GM18502 (cell line): ENCODE measurements at regions not wholly inside any gene's neighbourhood (a gene's known extent, or its start where the extent isn't known, plus 50 kb on each side); places are given as distances from the start of the nearest gene placed in this dataset.

Source experiments
- ATAC-seq: cut with Tn5 transposase; IDR thresholded peaks from one replicate; pipeline ENCODE4 v1.9.1; 2021; ENCODE audit warnings: mild to moderate bottlenecking; ENCODE audit not compliant: unreplicated experiment, poor library complexity

GRCh38 chr21:43364261-43364510 lies 62.7 kb downstream of the SIK1 start:
- no peak for ATAC-seq

- ATAC-seq: no peak
Observed at GRCh38 chr21:43363506-43364260, 63.2 kb downstream of the SIK1 start.

- no peak for ATAC-seq
Observed at GRCh38 chr21:43362915-43363314, 64.0 kb downstream of the SIK1 start.

GRCh38 chr21:43362321-43362791 lies 64.6 kb downstream of the SIK1 start:
- peak; percentile 58 for ATAC-seq

GRCh38 chr21:43361493-43362296 lies 65.2 kb downstream of the SIK1 start:
- ATAC-seq: peak; percentile 64

- ATAC-seq: no peak
Observed at GRCh38 chr21:43361127-43361492, 65.8 kb downstream of the SIK1 start.

- ATAC-seq: no peak
Observed at GRCh38 chr21:43360441-43361126, 66.3 kb downstream of the SIK1 start.

- no peak for ATAC-seq
Observed at GRCh38 chr21:43358940-43359822, 67.8 kb downstream of the SIK1 start.

GRCh38 chr21:43357715-43358430 lies 69.1 kb downstream of the SIK1 start:
- ATAC-seq: no peak

- ATAC-seq: no peak
Observed at GRCh38 chr21:43355925-43356289, 71.0 kb downstream of the SIK1 start.

GRCh38 chr21:43355266-43355924 lies 71.5 kb downstream of the SIK1 start:
- no peak for ATAC-seq

GRCh38 chr21:43354666-43355065 lies 72.3 kb downstream of the SIK1 start:
- no peak for ATAC-seq

GRCh38 chr21:43354026-43354420 lies 72.9 kb downstream of the SIK1 start:
- ATAC-seq: no peak

GRCh38 chr21:43353282-43354025 lies 73.5 kb downstream of the SIK1 start:
- ATAC-seq: no peak

GRCh38 chr21:43352568-43353281 lies 74.2 kb downstream of the SIK1 start:
- peak; percentile 85 for ATAC-seq

- no peak for ATAC-seq
Observed at GRCh38 chr21:43352154-43352537, 74.8 kb downstream of the SIK1 start.

GRCh38 chr21:43351501-43352153 lies 75.3 kb downstream of the SIK1 start:
- no peak for ATAC-seq

- no peak for ATAC-seq
Observed at GRCh38 chr21:43349644-43350043, 77.3 kb downstream of the SIK1 start.
